Duodenal mucosa (tissue), 2 donors: ENCODE measurements at regions not wholly inside any gene's neighbourhood (a gene's known extent, or its start where the extent isn't known, plus 50 kb on each side); places are given as distances from the start of the nearest gene placed in this dataset.

Experiments used
- H3K27ac ChIP-seq: one replicate; pipeline ENCODE4 v1.7.0; 2013; ENCODE audit warnings: low read depth, low read length
- H3K27me3 ChIP-seq, 2 donors: one replicate each; pipeline ENCODE4 v1.7.0; 2013; ENCODE audit warnings: low read length in 2 of 2, control low read depth in 1 of 2; ENCODE audit not compliant: insufficient read depth in 2 of 2, control insufficient read depth in 1 of 2
- H3K36me3 ChIP-seq, 2 donors: one replicate each; pipeline ENCODE4 v1.7.0; 2013; ENCODE audit warnings: low read length in 2 of 2, control low read depth in 1 of 2; ENCODE audit not compliant: insufficient read depth in 2 of 2, control insufficient read depth in 1 of 2
- H3K4me1 ChIP-seq, 2 donors: one replicate each; pipeline ENCODE4 v1.7.0; 2013; ENCODE audit warnings: low read length in 2 of 2, control low read depth in 1 of 2; ENCODE audit not compliant: insufficient read depth in 2 of 2, control insufficient read depth in 1 of 2
- H3K4me3 ChIP-seq, 2 donors: one replicate each; pipeline ENCODE4 v1.7.0; 2013; ENCODE audit warnings: low read length in 2 of 2, low read depth in 1 of 2
- H3K9ac ChIP-seq, 2 donors: one replicate each; pipeline ENCODE4 v1.7.0; 2013; ENCODE audit warnings: low read length in 2 of 2, low read depth in 1 of 2
- H3K9me3 ChIP-seq, 2 donors: one replicate each; pipeline ENCODE4 v1.7.0; 2013; ENCODE audit warnings: low read length in 2 of 2, control low read depth in 1 of 2; ENCODE audit not compliant: control insufficient read depth in 1 of 2

- Histone ChIP-seq H3K27me3 (no peaks in the 10 kb centered on the region), H3K4me1 (no peaks in the 10 kb centered on the region), H3K4me3 (no peak overlapping the region), H3K27ac (no peak overlapping the region), H3K9ac (no peak overlapping the region), H3K36me3 (no peaks in the 10 kb centered on the region), H3K9me3 (no peaks in the 10 kb centered on the region)
These were observed 112.5 kb upstream of the GLI2 start for GRCh38 chr2:120622886-120623753.

- Histone ChIP-seq H3K4me1 (no peaks in the 10 kb centered on the region), H3K27me3 (peaks cover 0 to 3% of the 10 kb centered on the region in 2 donors), H3K9me3 (no peaks in the 10 kb centered on the region), H3K36me3 (no peaks in the 10 kb centered on the region), H3K27ac (no peak overlapping the region), H3K4me3 (no peak overlapping the region), H3K9ac (no peak overlapping the region)
These were observed 111.5 kb upstream of the GLI2 start for GRCh38 chr2:120624061-120624737.

- no peak overlapping the region for H3K4me3 ChIP-seq
- H3K9ac ChIP-seq = no peak overlapping the region
- H3K9me3 ChIP-seq = no peaks in the 10 kb centered on the region
- no peaks in the 10 kb centered on the region for H3K4me1 ChIP-seq
- no peaks in the 10 kb centered on the region for H3K36me3 ChIP-seq
- no peak overlapping the region for H3K27ac ChIP-seq
- H3K27me3 ChIP-seq = peaks cover 0 to 4% of the 10 kb centered on the region in 2 donors
These were observed 110.8 kb upstream of the GLI2 start for GRCh38 chr2:120624738-120625446.

- Histone ChIP-seq H3K9ac (no peak overlapping the region), H3K27me3 (peaks cover 0 to 4% of the 10 kb centered on the region in 2 donors)
These were observed 109.7 kb upstream of the GLI2 start for GRCh38 chr2:120625865-120626560.

GRCh38 chr2:120626566-120626965 is 109.1 kb upstream of the GLI2 start:
- no peaks in the 10 kb centered on the region for H3K36me3 ChIP-seq
- H3K27me3 ChIP-seq = peaks cover 0 to 4% of the 10 kb centered on the region in 2 donors
- H3K27ac ChIP-seq = no peak overlapping the region
- H3K4me3 ChIP-seq = no peak overlapping the region
- no peaks in the 10 kb centered on the region for H3K9me3 ChIP-seq
- no peaks in the 10 kb centered on the region for H3K4me1 ChIP-seq
- no peak overlapping the region for H3K9ac ChIP-seq

More at GRCh38 chr2:120625865-120626560, 109.7 kb upstream of the GLI2 start:
- Histone ChIP-seq H3K4me1 (no peaks in the 10 kb centered on the region), H3K36me3 (no peaks in the 10 kb centered on the region), H3K9me3 (no peaks in the 10 kb centered on the region), H3K4me3 (no peak overlapping the region), H3K27ac (no peak overlapping the region)

GRCh38 chr2:120628248-120628647 is 107.4 kb upstream of the GLI2 start:
- no peaks in the 10 kb centered on the region for H3K4me1 ChIP-seq
- no peak overlapping the region for H3K9ac ChIP-seq
- H3K27ac ChIP-seq = no peak overlapping the region
- H3K27me3 ChIP-seq = peaks cover 0 to 4% of the 10 kb centered on the region in 2 donors
- no peaks in the 10 kb centered on the region for H3K9me3 ChIP-seq
- no peaks in the 10 kb centered on the region for H3K36me3 ChIP-seq
- no peak overlapping the region for H3K4me3 ChIP-seq

GRCh38 chr2:120629241-120629895 is 106.3 kb upstream of the GLI2 start:
- no peak overlapping the region for H3K9ac ChIP-seq
- no peaks in the 10 kb centered on the region for H3K4me1 ChIP-seq
- H3K36me3 ChIP-seq = no peaks in the 10 kb centered on the region
- peaks cover 0 to 4% of the 10 kb centered on the region in 2 donors for H3K27me3 ChIP-seq
- no peak overlapping the region for H3K4me3 ChIP-seq
- no peak overlapping the region for H3K27ac ChIP-seq
- H3K9me3 ChIP-seq = no peaks in the 10 kb centered on the region

- H3K9ac ChIP-seq = no peak overlapping the region
- H3K4me3 ChIP-seq = no peak overlapping the region
- no peaks in the 10 kb centered on the region for H3K36me3 ChIP-seq
- H3K4me1 ChIP-seq = no peaks in the 10 kb centered on the region
- no peaks in the 10 kb centered on the region for H3K9me3 ChIP-seq
- no peak overlapping the region for H3K27ac ChIP-seq
- H3K27me3 ChIP-seq = peaks cover 0 to 4% of the 10 kb centered on the region in 2 donors
These were observed 105.5 kb upstream of the GLI2 start for GRCh38 chr2:120630031-120630701.

GRCh38 chr2:120631236-120631635 is 104.4 kb upstream of the GLI2 start:
- Histone ChIP-seq H3K4me3 (no peak overlapping the region), H3K27me3 (peaks cover 0 to 4% of the 10 kb centered on the region in 2 donors), H3K27ac (no peak overlapping the region), H3K9me3 (no peaks in the 10 kb centered on the region), H3K4me1 (no peaks in the 10 kb centered on the region), H3K9ac (no peak overlapping the region), H3K36me3 (no peaks in the 10 kb centered on the region)
